DND-41 (cell line): ENCODE measurements at regions not wholly inside any gene's neighbourhood (a gene's known extent, or its start where the extent isn't known, plus 50 kb on each side); places are given as distances from the start of the nearest gene placed in this dataset.

ENCODE experiments used
- ATAC-seq: fragments of 200-7000 bp; cut with Tn5 transposase; 3 replicates; pipeline ENCODE4 v1.9.1; 2021; ENCODE audit warnings: low read depth; ENCODE audit not compliant: insufficient read depth
- DNase-seq: peaks from one replicate; pipeline ENCODE4 v3.0.0-alpha.2; 2020
- H2AFZ ChIP-seq: 2 replicates; pipeline ENCODE4 v1.6.0; 2012; ENCODE audit warnings: low read depth, low read length
- H3K27ac ChIP-seq: 2 replicates; pipeline ENCODE4 v1.5.1; 2012; ENCODE audit warnings: low read length, inconsistent platforms
- H3K27me3 ChIP-seq: fragments of 200-600 bp; sonication (generic); 2 replicates; pipeline ENCODE4 v1.6.0; 2012; ENCODE audit warnings: low read length, mild to moderate bottlenecking, inconsistent platforms; ENCODE audit not compliant: insufficient read depth, poor library complexity
- H3K36me3 ChIP-seq: 2 replicates; pipeline ENCODE4 v1.5.1; 2012; ENCODE audit warnings: low read length, inconsistent platforms; ENCODE audit not compliant: insufficient read depth
- H3K4me1 ChIP-seq: 2 replicates; pipeline ENCODE4 v1.5.1; 2012; ENCODE audit warnings: mild to moderate bottlenecking, low read length; ENCODE audit not compliant: insufficient read depth
- H3K4me2 ChIP-seq: 2 replicates; pipeline ENCODE4 v1.6.0; 2012; ENCODE audit warnings: mild to moderate bottlenecking, moderate library complexity, low read length, inconsistent platforms; ENCODE audit not compliant: insufficient read depth
- H3K4me3 ChIP-seq, 2 experiments: fragments of 200-600 bp in 1 of 2; shearing (Covaris generic) in 1 of 2; 2 replicates each; pipeline ENCODE4 v1.5.1; 2012 to 2016; ENCODE audit warnings: inconsistent platforms in 2 of 2, low read length in 2 of 2, mild to moderate bottlenecking in 2 of 2, low read depth in 1 of 2, moderate library complexity in 1 of 2
- H3K79me2 ChIP-seq: 2 replicates; pipeline ENCODE4 v1.6.0; 2012; ENCODE audit warnings: low read length, inconsistent platforms; ENCODE audit not compliant: insufficient read depth
- H3K9ac ChIP-seq: 2 replicates; pipeline ENCODE4 v1.6.0; 2012; ENCODE audit warnings: low read depth, mild to moderate bottlenecking, inconsistent platforms, low read length, moderate library complexity
- H3K9me3 ChIP-seq: 2 replicates; pipeline ENCODE4 v1.5.1; 2012; ENCODE audit warnings: low read length, moderate library complexity, mild to moderate bottlenecking, inconsistent platforms; ENCODE audit not compliant: insufficient read depth, severe bottlenecking
- H4K20me1 ChIP-seq: 2 replicates; pipeline ENCODE4 v1.6.0; 2012; ENCODE audit warnings: low read length; ENCODE audit not compliant: insufficient read depth
- EZH2 ChIP-seq: IDR thresholded peaks from 3 replicates; pipeline ENCODE4 v1.6.1; 2012; ENCODE audit warnings: borderline replicate concordance, low read depth, mild to moderate bottlenecking, moderate library complexity, low read length, inconsistent platforms; ENCODE audit not compliant: severe bottlenecking
- TF ChIP-seq, protein P1 (sequence below): IDR thresholded peaks from 2 replicates; pipeline ENCODE4 v1.5.1; 2012; ENCODE audit warnings: borderline replicate concordance, low read length, moderate library complexity, mild to moderate bottlenecking; ENCODE audit not compliant: poor library complexity, severe bottlenecking; ENCODE audit errors: extremely low read depth

DNA sequence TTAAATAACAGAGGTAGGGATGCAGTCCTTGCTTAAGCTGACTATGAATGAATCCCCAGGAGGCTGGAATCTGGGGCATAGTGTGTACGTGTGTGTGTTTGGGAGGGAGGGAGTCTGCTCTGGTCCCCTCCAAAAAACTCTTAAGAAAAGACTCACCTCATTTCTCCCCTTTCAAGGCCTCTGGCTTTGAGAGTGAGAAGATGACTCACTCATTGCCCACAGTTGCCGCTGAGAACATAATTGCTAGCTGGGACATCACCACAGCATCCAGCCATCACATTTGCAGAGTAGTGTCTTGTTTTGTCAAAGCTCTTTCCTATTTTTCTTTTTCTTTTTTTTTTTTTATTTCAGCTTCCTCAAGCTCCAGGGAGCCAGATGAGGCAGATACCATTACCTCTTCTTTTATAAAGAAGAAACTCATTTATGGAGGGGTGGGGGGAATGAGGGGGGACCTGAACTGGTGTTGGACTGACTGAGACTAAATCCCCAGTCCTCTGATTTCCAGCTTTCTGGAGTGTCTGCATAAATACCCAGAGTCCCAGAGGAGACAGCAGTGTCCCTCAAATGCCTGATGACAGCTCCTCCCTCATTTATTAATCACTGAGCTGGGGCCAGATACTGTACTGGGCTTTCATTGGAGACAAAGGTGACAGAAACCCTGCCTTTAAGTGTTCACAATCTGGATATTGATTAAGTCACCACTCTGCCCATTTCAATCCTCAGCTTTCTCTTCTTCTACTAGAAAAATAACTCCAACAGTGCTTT, 61.9 kb upstream of the LAS1L start:
- TF ChIP-seq, protein P1, sequence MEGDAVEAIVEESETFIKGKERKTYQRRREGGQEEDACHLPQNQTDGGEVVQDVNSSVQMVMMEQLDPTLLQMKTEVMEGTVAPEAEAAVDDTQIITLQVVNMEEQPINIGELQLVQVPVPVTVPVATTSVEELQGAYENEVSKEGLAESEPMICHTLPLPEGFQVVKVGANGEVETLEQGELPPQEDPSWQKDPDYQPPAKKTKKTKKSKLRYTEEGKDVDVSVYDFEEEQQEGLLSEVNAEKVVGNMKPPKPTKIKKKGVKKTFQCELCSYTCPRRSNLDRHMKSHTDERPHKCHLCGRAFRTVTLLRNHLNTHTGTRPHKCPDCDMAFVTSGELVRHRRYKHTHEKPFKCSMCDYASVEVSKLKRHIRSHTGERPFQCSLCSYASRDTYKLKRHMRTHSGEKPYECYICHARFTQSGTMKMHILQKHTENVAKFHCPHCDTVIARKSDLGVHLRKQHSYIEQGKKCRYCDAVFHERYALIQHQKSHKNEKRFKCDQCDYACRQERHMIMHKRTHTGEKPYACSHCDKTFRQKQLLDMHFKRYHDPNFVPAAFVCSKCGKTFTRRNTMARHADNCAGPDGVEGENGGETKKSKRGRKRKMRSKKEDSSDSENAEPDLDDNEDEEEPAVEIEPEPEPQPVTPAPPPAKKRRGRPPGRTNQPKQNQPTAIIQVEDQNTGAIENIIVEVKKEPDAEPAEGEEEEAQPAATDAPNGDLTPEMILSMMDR = no peak
- TF ChIP-seq EZH2 = no peak
- H3K4me1 ChIP-seq = peaks cover 41% of the 10 kb centered on the region
- H2AFZ ChIP-seq = peak overlapping the region; percentile 55; the same call in 1 of the 2 replicates
- H4K20me1 ChIP-seq = no peaks in the 10 kb centered on the region
- no peaks in the 10 kb centered on the region for H3K9me3 ChIP-seq
- peak overlapping the region; percentile 89 for H3K27ac ChIP-seq
- H3K36me3 ChIP-seq = no peaks in the 10 kb centered on the region
- DNase-seq (peak; percentile 65), ATAC-seq (peak; percentile 77)
- peak overlapping the region; percentile 44 for H3K4me2 ChIP-seq
- H3K79me2 ChIP-seq = no peaks in the 10 kb centered on the region
- H3K9ac ChIP-seq = peak overlapping the region; percentile 47
- no peaks in the 10 kb centered on the region for H3K27me3 ChIP-seq
- H3K4me3 ChIP-seq = no peak overlapping the region

DNA sequence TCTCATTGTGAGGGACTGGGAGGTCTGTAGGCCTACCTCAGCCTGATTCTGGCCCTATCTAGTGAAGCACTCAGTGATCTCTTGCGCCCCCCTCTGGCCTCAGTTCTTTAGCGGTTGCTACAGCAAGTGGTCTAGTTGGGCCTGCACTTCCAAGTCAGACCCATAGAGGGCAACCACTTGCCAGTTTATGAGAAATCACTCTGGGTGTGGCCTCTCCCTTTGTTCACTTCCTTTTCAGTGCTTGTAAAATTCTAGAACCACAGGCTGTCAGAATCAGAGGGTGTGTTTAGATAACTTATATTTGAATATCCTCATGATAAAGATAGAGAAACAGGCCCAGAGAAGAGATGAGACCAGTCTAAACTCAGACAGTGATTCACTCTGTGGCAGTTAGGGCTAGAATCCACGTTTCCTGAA, 60.9 kb upstream of the LAS1L start:
- H3K79me2 ChIP-seq = no peaks in the 10 kb centered on the region
- ATAC-seq (peak; percentile 81), DNase-seq (peak; percentile 92)
- peak overlapping the region in 1 of 2 experiments; percentile 36; a peak in 2 of 4 replicates for H3K4me3 ChIP-seq
- H3K9me3 ChIP-seq = no peaks in the 10 kb centered on the region
- H2AFZ ChIP-seq = peak overlapping the region; percentile 55
- peak overlapping the region; percentile 44 for H3K4me2 ChIP-seq
- H3K9ac ChIP-seq = peak overlapping the region; percentile 47
- no peaks in the 10 kb centered on the region for H4K20me1 ChIP-seq
- no peaks in the 10 kb centered on the region for H3K27me3 ChIP-seq
- H3K27ac ChIP-seq = peak overlapping the region; percentile 89
- H3K4me1 ChIP-seq = peaks cover 39% of the 10 kb centered on the region
- TF ChIP-seq, protein P1 = peak; percentile 98
- no peak for TF ChIP-seq EZH2
- H3K36me3 ChIP-seq = no peaks in the 10 kb centered on the region

DNA sequence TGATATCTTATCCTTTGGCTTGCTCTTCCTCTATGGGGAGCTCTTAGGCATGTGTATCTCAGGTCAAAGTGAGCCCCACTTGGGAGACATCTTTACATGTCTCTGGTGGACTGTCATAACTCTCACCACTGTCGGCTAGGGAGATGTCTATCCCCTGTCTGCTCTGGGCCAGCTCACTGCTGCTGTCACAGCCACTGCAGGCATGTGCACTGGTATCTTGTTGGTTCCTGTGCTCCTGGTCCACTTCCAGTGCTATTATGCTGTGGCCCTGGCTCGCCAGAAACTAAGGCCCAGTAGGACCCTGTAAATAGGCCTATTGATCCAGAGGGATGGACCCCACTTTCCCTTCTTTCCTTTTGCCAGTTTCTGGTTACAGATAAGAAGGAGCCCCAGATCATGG, 56.6 kb upstream of the LAS1L start:
- no peak overlapping the region for H3K27ac ChIP-seq
- no peak overlapping the region for H3K4me2 ChIP-seq
- peaks cover 12% of the 10 kb centered on the region for H3K4me1 ChIP-seq
- no peak for DNase-seq
- H3K9me3 ChIP-seq = no peaks in the 10 kb centered on the region
- no peaks in the 10 kb centered on the region for H4K20me1 ChIP-seq
- H3K4me3 ChIP-seq = no peak overlapping the region
- H2AFZ ChIP-seq = no peak overlapping the region
- TF ChIP-seq, protein P1 = no peak
- TF ChIP-seq EZH2 = no peak
- H3K36me3 ChIP-seq = no peaks in the 10 kb centered on the region
- ATAC-seq = no peak
- no peaks in the 10 kb centered on the region for H3K79me2 ChIP-seq
- no peak overlapping the region for H3K9ac ChIP-seq
- no peaks in the 10 kb centered on the region for H3K27me3 ChIP-seq
